Ishikawa (cell line): ENCODE measurements at regions not wholly inside any gene's neighbourhood (a gene's known extent, or its start where the extent isn't known, plus 50 kb on each side); places are given as distances from the start of the nearest gene placed in this dataset.

Experiments used
- CEBPB ChIP-seq: IDR thresholded peaks from 2 replicates; pipeline ENCODE4 v1.6.1; 2012
- CREB1 ChIP-seq: IDR thresholded peaks from 2 replicates; pipeline ENCODE4 v1.6.1; 2012; ENCODE audit warnings: low read depth
- EGR1 ChIP-seq: IDR thresholded peaks from 2 replicates; pipeline ENCODE4 v1.6.1; 2012
- EP300 ChIP-seq: IDR thresholded peaks from 2 replicates; pipeline ENCODE4 v1.6.1; 2012; ENCODE audit warnings: borderline replicate concordance
- FOXM1 ChIP-seq: IDR thresholded peaks from 2 replicates; pipeline ENCODE4 v1.6.1; 2012; ENCODE audit warnings: low read depth, borderline replicate concordance
- NFIC ChIP-seq: IDR thresholded peaks from 2 replicates; pipeline ENCODE4 v1.6.1; 2012
- RAD21 ChIP-seq: IDR thresholded peaks from 2 replicates; pipeline ENCODE4 v1.6.1; 2012; ENCODE audit warnings: low read depth
- TCF12 ChIP-seq: IDR thresholded peaks from 2 replicates; pipeline ENCODE4 v1.6.1; 2012; ENCODE audit warnings: low read depth
- TEAD4 ChIP-seq: IDR thresholded peaks from 2 replicates; pipeline ENCODE4 v1.6.1; 2012
- YY1 ChIP-seq: IDR thresholded peaks from 2 replicates; pipeline ENCODE4 v1.6.1; 2012; ENCODE audit warnings: low read depth
- TF ChIP-seq, protein P1 (sequence below): IDR thresholded peaks from 2 replicates; pipeline ENCODE4 v1.6.1; 2012

DNA sequence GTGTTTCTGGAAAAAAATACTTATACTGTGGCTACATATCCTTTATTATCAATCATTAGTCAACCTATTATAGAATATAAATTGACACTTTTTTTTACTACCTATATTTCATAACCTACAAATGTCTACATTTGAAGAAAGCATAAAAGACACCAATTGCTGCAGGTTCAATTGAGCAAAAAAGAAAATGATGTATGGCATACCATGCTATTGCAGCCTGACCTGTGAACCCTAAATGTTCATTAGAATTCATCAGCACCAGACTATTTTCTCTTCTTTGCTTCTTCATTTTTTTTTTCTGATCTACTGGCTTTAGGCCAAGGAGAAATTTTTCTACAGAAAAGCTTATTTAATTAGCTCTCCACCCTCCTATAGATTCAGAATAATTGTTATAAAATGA, 1628.2 kb upstream of the IGFBP7 start:
- TF ChIP-seq TCF12: no peak
- TF ChIP-seq CEBPB: no peak
- no peak for TF ChIP-seq YY1
- no peak for TF ChIP-seq NFIC
- no peak for TF ChIP-seq RAD21
- TF ChIP-seq EP300: no peak
- TF ChIP-seq, protein P1, sequence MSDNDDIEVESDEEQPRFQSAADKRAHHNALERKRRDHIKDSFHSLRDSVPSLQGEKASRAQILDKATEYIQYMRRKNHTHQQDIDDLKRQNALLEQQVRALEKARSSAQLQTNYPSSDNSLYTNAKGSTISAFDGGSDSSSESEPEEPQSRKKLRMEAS: no peak
- no peak for TF ChIP-seq TEAD4
- no peak for TF ChIP-seq CREB1
- no peak for TF ChIP-seq EGR1
- no peak for TF ChIP-seq FOXM1
